GM23248 (cell line): ENCODE measurements at regions not wholly inside any gene's neighbourhood (a gene's known extent, or its start where the extent isn't known, plus 50 kb on each side); places are given as distances from the start of the nearest gene placed in this dataset.

Experiments used
- EZH2 ChIP-seq: fragments of 200-600 bp; sonication (generic); IDR thresholded peaks from 2 replicates; pipeline ENCODE4 v1.6.1; 2018; ENCODE audit warnings: antibody characterized with exemption, mild to moderate bottlenecking; ENCODE audit not compliant: insufficient read depth, poor library complexity, severe bottlenecking
- EZH2phosphoT487 ChIP-seq: fragments of 200-600 bp; sonication (generic); IDR thresholded peaks from 2 replicates; pipeline ENCODE4 v1.6.1; 2018; ENCODE audit warnings: antibody characterized with exemption, moderate library complexity, mild to moderate bottlenecking, low read depth; ENCODE audit not compliant: insufficient read depth

GRCh38 chr5:107126341-107126740, 544.4 kb downstream of the EFNA5 start:
- no peak for TF ChIP-seq EZH2
- TF ChIP-seq EZH2phosphoT487, result no peak
